H9 (cell line): ENCODE measurements at regions not wholly inside any gene's neighbourhood (a gene's known extent, or its start where the extent isn't known, plus 50 kb on each side); places are given as distances from the start of the nearest gene placed in this dataset.

ENCODE experiments used
- DNase-seq: peaks from one replicate; pipeline ENCODE4 v3.0.0-alpha.2; 2017
- H2AFZ ChIP-seq: one replicate; pipeline ENCODE4 v1.6.1; 2013; ENCODE audit warnings: mild to moderate bottlenecking, low read length, control low read depth, moderate library complexity
- H2AK5ac ChIP-seq: 2 replicates; pipeline ENCODE4 v1.6.1; 2013; ENCODE audit warnings: low read length, control low read depth, mixed read lengths; ENCODE audit not compliant: insufficient read length
- H2BK120ac ChIP-seq: one replicate; pipeline ENCODE4 v1.6.1; 2013; ENCODE audit warnings: low read depth, mild to moderate bottlenecking, low read length, control low read depth, inconsistent platforms; ENCODE audit not compliant: poor library complexity, severe bottlenecking
- H2BK12ac ChIP-seq: 2 replicates; pipeline ENCODE4 v1.6.1; 2013; ENCODE audit warnings: low read length, control low read depth, mixed read lengths, low read depth; ENCODE audit not compliant: insufficient read length
- H2BK15ac ChIP-seq: 2 replicates; pipeline ENCODE4 v1.6.1; 2013; ENCODE audit warnings: low read depth, low read length, control low read depth
- H2BK20ac ChIP-seq: one replicate; pipeline ENCODE4 v1.6.1; 2013; ENCODE audit warnings: low read depth, mild to moderate bottlenecking, low read length, control low read depth, inconsistent platforms; ENCODE audit not compliant: poor library complexity, severe bottlenecking
- H2BK5ac ChIP-seq: 2 replicates; pipeline ENCODE4 v1.6.1; 2013; ENCODE audit warnings: low read length, control low read depth, mixed read lengths; ENCODE audit not compliant: insufficient read length
- H3K14ac ChIP-seq: 2 replicates; pipeline ENCODE4 v1.6.1; 2013; ENCODE audit warnings: low read length, control low read depth; ENCODE audit not compliant: insufficient read depth
- H3K18ac ChIP-seq: 2 replicates; pipeline ENCODE4 v1.6.1; 2013; ENCODE audit warnings: low read depth, mild to moderate bottlenecking, mixed read lengths, low read length, control low read depth; ENCODE audit not compliant: insufficient read length
- H3K23ac ChIP-seq: 2 replicates; pipeline ENCODE4 v1.6.1; 2013; ENCODE audit warnings: low read length, control low read depth, mixed read lengths, low read depth; ENCODE audit not compliant: insufficient read length
- H3K23me2 ChIP-seq: 2 replicates; pipeline ENCODE4 v1.6.1; 2013; ENCODE audit warnings: low read depth, mild to moderate bottlenecking, mixed read lengths, low read length, control low read depth; ENCODE audit not compliant: insufficient read length, poor library complexity, severe bottlenecking
- H3K27ac ChIP-seq: 2 replicates; pipeline ENCODE4 v1.5.1; 2013; ENCODE audit warnings: low read length, control low read depth, mixed read lengths, low read depth; ENCODE audit not compliant: insufficient read length
- H3K27me3 ChIP-seq: 2 replicates; pipeline ENCODE4 v1.6.1; 2013; ENCODE audit warnings: low read length, control low read depth, inconsistent platforms; ENCODE audit not compliant: insufficient read depth
- H3K4ac ChIP-seq: 2 replicates; pipeline ENCODE4 v1.6.1; 2013; ENCODE audit warnings: low read depth, mild to moderate bottlenecking, control low read depth, inconsistent platforms, low read length, moderate library complexity
- H3K4me1 ChIP-seq: 2 replicates; pipeline ENCODE4 v1.6.1; 2013; ENCODE audit warnings: low read length, control low read depth, inconsistent platforms; ENCODE audit not compliant: insufficient read depth
- H3K4me2 ChIP-seq: 2 replicates; pipeline ENCODE4 v1.6.1; 2013; ENCODE audit warnings: low read length, control low read depth, mixed read lengths; ENCODE audit not compliant: insufficient read length, insufficient read depth
- H3K56ac ChIP-seq: 2 replicates; pipeline ENCODE4 v1.6.1; 2013; ENCODE audit warnings: low read depth, mild to moderate bottlenecking, mixed read lengths, low read length, control low read depth; ENCODE audit not compliant: insufficient read length
- H3K79me1 ChIP-seq: 2 replicates; pipeline ENCODE4 v1.6.1; 2013; ENCODE audit warnings: low read depth, mild to moderate bottlenecking, moderate library complexity, low read length, control low read depth, inconsistent platforms; ENCODE audit not compliant: insufficient read depth, poor library complexity, severe bottlenecking
- H3K79me2 ChIP-seq: 2 replicates; pipeline ENCODE4 v1.6.1; 2013; ENCODE audit warnings: low read length, control low read depth, inconsistent platforms; ENCODE audit not compliant: insufficient read depth
- H3K9ac ChIP-seq: 2 replicates; pipeline ENCODE4 v1.6.1; 2013; ENCODE audit warnings: low read length, control low read depth, mixed read lengths; ENCODE audit not compliant: insufficient read length; ENCODE audit errors: extremely low read depth
- H3K9me3 ChIP-seq: one replicate; pipeline ENCODE4 v1.6.1; 2013; ENCODE audit warnings: low read depth, low read length, inconsistent platforms; ENCODE audit not compliant: control insufficient read depth
- H3T11ph ChIP-seq: one replicate; pipeline ENCODE4 v1.6.1; 2013; ENCODE audit warnings: mild to moderate bottlenecking, low read length, control low read depth, inconsistent platforms
- H4K20me1 ChIP-seq: one replicate; pipeline ENCODE4 v1.6.1; 2013; ENCODE audit not compliant: control insufficient read depth, insufficient read length, insufficient read depth
- H4K5ac ChIP-seq: 2 replicates; pipeline ENCODE4 v1.6.1; 2013; ENCODE audit warnings: low read depth, mild to moderate bottlenecking, mixed read lengths, low read length, control low read depth; ENCODE audit not compliant: insufficient read length
- H4K8ac ChIP-seq: replicated peaks from 2 replicates; pipeline ENCODE4 v1.6.1; 2013; ENCODE audit warnings: low read length, control low read depth, mixed read lengths, low read depth; ENCODE audit not compliant: insufficient read length
- H4K91ac ChIP-seq: 2 replicates; pipeline ENCODE4 v1.6.1; 2013; ENCODE audit warnings: low read depth, mild to moderate bottlenecking, moderate library complexity, mixed read lengths, low read length, control low read depth; ENCODE audit not compliant: insufficient read length
- H3K27ac Mint-ChIP-seq, 3 experiments: 2 replicates in 2 of 3; 3 replicates in 1 of 3; pipeline ENCODE4 v1.8.0; 2020 to 2021; ENCODE audit warnings: mixed read lengths in 3 of 3, mild to moderate bottlenecking in 1 of 3, moderate library complexity in 1 of 3
- H3K27me3 Mint-ChIP-seq: 2 replicates; pipeline ENCODE4 v1.8.0; 2021; ENCODE audit warnings: low read depth, mild to moderate bottlenecking, moderate library complexity, mixed read lengths
- H3K36me3 Mint-ChIP-seq, 3 experiments: 2 replicates in 2 of 3; 3 replicates in 1 of 3; pipeline ENCODE4 v1.8.0; 2020 to 2021; ENCODE audit warnings: low read depth in 3 of 3, mixed read lengths in 3 of 3; ENCODE audit not compliant: insufficient read depth in 1 of 3
- H3K4me1 Mint-ChIP-seq, 2 experiments: 2 replicates each; pipeline ENCODE4 v1.8.0; 2020; ENCODE audit warnings: mixed read lengths in 2 of 2
- H3K4me3 Mint-ChIP-seq, 2 experiments: 2 replicates in 1 of 2; 3 replicates in 1 of 2; pipeline ENCODE4 v1.8.0; 2020 to 2021; ENCODE audit warnings: mild to moderate bottlenecking in 2 of 2, mixed read lengths in 2 of 2, moderate library complexity in 1 of 2
- H3K9me3 Mint-ChIP-seq, 2 experiments: 2 replicates in 1 of 2; 3 replicates in 1 of 2; pipeline ENCODE4 v1.8.0; 2020; ENCODE audit warnings: mild to moderate bottlenecking in 2 of 2, mixed read lengths in 2 of 2, moderate library complexity in 1 of 2
- CTCF ChIP-seq: fragments of 200-600 bp; sonication (generic); conservative IDR thresholded peaks from 3 replicates; pipeline ENCODE4 v1.8.0; 2021; ENCODE audit warnings: antibody characterized with exemption, mild to moderate bottlenecking
- WGBS: extraction: QIAGEN DNeasy Blood & Tissue Kit; methylation state at CpG from one replicate; pipeline ENCODE4 v1.1.7; 2013; ENCODE audit warnings: missing lambda C conversion rate, low lambda C conversion rate, mixed read lengths; ENCODE audit not compliant: insufficient read length; ENCODE audit errors: extremely low coverage; 5-methylcytosine and 5-hydroxymethylcytosine counted together

DNA sequence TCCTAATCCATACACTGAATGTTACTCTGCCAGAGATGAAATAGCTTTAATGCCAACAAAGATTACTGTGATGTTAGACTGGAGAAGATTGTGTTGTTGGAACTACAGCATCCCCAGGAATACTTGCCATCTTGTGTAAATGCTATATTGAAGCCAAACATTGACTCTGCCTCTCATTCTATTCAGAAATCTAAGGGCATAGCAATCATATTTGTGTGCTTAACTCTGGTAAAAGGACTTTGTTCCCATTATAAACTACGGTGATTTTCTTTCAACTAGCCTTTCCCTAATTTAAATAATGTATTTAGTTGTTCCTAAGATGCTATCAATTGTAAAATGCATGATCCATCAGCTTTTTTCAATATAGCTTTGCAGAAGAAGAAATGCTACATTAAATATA is 498.4 kb upstream of the LRRN3 start:
- no peak for TF ChIP-seq CTCF
- Histone ChIP-seq H2AK5ac (no peak overlapping the region), H3K18ac (no peak overlapping the region), H3K4ac (no peak overlapping the region), H4K5ac (no peak overlapping the region), H3K4me2 (no peak overlapping the region), H3K23me2 (no peaks in the 10 kb centered on the region), H3K9ac (no peak overlapping the region), H3K56ac (no peak overlapping the region), H3K79me2 (no peaks in the 10 kb centered on the region), H2BK20ac (no peak overlapping the region), H3K23ac (no peak overlapping the region), H3K79me1 (no peaks in the 10 kb centered on the region), H3K4me1 (no peaks in the 10 kb centered on the region), H2BK12ac (no peak overlapping the region), H3T11ph (no peak overlapping the region), H2BK15ac (no peak overlapping the region), H2AFZ (no peak overlapping the region), H2BK5ac (no peak overlapping the region), H2BK120ac (no peak overlapping the region), H3K27me3 (no peaks in the 10 kb centered on the region), H4K20me1 (no peaks in the 10 kb centered on the region), H3K9me3 (no peaks in the 10 kb centered on the region), H4K91ac (no peak overlapping the region), H3K27ac (no peak overlapping the region), H4K8ac (no peak overlapping the region), H3K14ac (no peak overlapping the region)
- Mint-ChIP-seq H3K4me3 (no peak overlapping the region), H3K9me3 (no peaks in the 10 kb centered on the region), H3K36me3 (no peaks in the 10 kb centered on the region), H3K27me3 (no peaks in the 10 kb centered on the region), H3K4me1 (peaks cover 15 to 16% of the 10 kb centered on the region in 2 experiments; a peak in 3 of 4 replicates), H3K27ac (no peak overlapping the region)
- DNase-seq, result no peak
- WGBS, result no CpG with 5 or more reads among the region's 1 CpG
